ENCODE measurements at regions not wholly inside any gene's neighbourhood (a gene's known extent, or its start where the extent isn't known, plus 50 kb on each side); places are given as distances from the start of the nearest gene placed in this dataset.
A peak's percentile ranks its signal among the peaks of the same experiment; 100 is the strongest.
"Not testable (repeated sequence)": the region's sequence is repeated elsewhere in the genome, so short reads cannot be mapped to it uniquely, and the experiment has no call there.

DNA sequence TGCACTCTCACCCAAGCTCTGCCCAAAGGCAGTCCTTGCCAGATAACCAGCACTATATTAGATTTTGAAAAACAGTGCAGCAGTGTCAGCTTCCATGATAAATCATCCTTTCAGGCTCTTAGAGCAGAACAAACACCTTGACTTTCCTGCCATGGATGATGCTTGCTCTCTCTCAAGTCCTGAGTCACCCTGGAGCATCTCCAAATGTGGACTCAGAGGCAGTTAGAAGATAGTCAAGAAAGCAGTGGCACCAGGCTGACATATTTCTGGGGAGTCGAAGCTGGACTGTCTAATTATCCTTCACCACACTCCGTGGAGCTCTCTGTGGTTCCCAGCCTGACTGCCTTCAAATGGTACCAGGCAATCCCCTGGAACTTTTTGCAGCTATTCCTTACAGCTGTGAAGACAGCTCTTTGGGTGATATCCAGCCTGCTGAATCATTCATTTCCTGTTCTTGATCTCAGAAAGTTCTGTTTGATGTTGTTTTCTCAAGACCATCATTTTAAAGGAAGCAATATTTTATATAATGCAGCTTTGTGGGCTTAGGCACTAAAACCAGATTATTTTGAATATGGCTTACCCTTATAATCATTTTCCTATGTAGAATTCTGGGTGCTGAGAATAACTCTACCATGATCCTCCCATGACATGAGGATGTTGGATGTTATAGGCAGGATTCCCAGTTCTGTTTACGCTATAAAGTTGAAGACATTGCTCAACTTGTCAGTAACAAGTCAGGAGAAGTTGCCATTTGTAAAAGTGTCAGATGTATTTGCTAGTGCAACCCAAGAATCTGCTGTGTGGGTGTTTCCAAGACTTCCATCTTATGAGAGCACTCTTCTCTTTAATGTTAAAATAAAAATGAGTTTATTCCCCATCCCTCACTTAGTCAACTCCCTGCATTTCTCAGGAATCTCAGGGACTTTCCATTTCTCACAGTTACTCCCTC is 233.8 kb downstream of the C7orf25 start:
- peak; percentile 51 for DNase-seq

DNA sequence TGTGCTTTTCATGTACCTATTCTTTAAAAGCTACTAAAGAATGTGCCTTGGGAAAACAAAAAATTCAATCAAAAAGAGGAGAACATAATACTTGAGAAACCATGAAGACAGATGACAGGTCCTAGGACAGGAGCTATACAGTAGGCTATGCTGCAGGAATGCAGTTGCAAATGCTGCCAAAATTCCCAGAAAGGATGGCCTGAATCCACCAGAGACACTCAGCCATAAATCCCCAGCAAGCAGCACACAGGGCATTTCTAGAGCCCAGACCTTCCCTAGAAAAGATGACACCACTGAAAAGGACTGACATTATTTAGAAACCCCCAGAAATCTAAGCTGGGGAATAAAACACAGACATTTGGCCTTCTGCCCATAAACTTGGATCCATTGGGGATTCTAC is 237.3 kb downstream of the C7orf25 start:
- no peak for DNase-seq

DNA sequence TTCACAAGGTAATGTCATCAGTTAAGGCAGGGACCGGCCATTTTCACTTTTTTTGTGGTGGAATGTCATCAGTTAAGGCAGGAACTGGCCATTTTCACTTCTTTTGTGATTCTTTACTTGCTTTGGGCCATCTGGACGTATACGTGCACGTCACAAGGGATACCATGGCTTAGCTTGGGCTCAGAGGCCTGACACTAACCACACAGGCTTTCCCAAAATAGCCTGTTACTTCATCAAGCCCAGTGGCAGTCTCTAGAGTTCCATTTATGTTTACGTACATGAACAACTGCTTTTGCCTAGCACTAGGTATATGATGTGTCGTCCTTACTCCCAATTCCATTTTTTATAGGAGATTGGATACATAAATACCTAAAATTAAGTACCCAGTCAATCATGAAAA is 237.9 kb downstream of the C7orf25 start:
- no peak for DNase-seq

DNA sequence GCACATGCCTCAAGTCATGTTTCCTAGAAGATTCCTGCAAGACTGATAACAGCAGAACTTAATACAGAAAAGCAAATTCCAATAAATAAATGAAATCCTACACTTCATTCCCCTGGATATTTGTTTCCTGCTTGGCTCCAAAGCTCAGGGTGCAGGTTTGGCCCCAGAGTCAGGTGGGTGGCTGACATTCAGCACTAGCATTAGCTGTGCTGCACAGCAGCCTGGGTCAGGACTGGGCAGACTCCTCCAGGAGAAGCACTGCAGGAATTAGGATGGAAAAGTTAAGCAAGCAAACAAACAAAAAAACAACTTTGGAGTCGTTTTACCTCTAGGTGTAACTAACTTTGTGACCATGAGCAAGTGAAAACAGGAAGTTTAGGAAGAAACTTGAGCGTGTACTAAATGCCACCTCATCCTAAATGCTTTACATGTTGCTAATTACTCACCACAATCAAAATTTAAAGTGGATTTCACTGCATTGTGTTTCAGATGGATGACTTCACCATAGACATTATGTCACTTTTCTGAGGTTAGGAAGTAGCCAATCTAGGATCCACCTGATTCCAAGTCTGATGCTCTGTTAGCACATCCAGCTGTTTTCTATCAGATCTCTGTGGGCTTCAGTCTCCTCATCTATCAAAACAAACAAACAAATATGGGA is 239.4 kb downstream of the C7orf25 start:
- DNase-seq, result no peak

DNA sequence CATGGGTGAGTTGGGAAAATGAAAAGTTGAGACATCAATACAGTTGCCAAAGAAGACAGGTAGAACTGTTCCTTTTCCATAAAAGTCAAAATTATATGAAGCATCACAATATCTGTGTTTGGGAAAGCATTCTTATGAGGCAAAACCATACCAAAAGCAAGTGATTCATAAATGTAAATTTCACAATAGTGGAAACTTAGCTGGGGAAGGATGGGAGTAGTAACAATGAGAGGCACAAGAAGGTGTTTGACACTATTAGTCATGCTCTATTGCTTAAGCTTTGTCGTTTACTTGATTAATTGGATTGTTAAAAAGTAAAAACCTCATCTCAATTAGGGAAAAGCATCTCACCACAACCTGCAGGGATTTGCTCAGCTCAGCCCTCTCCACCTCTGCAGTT is 240.2 kb downstream of the C7orf25 start:
- DNase-seq, result no peak

DNA sequence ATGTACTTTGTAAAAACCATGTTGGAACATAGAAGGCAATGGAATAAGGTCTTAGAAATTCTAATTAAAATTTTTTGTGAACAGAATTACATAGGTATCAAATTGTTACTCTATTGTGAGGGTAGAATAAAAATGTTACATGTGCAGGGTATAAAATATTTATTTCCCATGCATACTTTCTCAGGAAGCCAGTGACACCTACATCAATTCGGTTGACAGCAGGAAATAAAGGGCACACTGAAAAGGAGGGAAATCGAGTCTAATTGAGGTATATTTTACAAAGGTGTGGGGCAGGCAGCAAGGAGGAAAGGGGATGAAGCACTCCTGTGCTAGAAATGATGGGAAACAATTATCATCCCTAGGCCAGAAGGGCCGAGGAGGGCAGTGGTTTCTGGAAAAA is 244.9 kb downstream of the C7orf25 start:
- no peak for DNase-seq

DNA sequence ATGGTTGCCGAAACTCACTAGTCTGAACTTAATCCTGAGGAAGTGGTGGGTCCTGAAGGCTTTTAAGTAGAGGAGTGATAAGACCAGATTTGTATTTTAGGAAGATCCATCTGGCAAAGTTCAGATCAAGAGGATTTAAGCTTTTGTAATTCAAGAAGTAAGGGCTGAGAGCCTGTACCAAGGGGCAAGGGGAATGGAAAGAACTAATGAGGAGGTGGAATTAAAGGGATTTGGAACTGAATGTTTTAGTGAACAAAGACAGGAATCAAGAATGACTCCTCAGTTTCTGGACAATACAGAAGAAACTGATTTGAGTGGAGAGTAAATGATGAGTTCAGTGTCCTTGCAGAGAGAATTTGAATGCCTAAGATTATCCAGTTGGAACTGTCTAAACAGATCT is 249.0 kb downstream of the C7orf25 start:
- DNase-seq, result no peak

DNA sequence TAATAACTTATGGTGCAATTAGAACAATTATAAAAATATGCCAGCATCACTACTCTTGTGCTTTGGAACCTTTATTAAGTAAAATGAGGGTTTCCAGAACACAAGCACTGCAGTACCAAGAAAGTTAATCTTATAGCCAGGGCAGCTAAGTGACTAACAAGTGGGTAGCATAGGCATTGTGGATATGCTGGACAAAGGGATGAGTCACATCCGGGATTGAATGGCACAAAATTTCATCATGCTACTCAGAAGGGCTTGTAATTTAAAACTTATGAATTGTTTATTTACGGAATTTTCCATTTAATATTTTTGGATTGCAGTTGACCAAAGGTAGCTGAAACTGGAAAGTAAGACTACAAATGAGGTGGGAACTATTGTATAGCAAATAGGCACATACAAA is 250.6 kb downstream of the C7orf25 start:
- DNase-seq, result no peak

DNA sequence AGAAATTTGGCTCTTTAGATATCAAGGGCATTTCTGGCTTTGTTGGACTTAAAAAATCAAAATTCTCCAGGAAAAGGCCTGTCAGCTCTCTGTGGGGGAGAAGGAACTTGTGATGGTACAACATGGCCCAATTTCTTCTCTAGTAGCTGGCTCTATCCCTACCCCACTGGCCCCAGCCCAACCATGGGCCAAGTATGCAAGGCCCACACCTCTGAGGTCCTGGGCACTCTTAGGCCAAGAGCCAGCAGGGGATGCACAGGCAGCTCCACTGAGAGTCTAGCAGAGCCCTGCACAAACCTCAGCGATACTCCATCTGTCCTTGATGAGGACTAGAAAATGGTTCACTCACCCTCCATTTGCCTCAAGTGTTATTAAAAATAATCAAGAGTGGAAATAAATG is 261.2 kb downstream of the C7orf25 start:
- DNase-seq, result no peak

DNA sequence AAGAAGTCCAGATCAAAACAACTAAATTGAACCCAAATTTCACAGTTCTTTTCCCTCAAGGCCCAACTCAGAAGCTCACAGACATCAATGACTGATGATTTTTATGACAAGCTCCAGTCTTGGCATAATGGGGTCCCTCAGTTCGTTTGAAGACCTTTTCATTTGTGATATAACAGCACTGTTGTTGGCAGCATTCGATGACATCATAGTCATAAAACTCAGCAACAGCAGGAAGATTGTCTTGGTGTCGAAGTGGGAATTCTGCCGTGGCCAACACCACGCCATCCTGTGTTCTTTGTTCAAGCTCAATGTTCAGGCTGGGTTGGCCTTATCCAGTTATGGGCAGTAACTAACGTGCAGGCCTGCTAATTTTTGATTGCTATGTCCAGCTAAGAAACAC is 261.7 kb downstream of the C7orf25 start:
- DNase-seq, result no peak

DNA sequence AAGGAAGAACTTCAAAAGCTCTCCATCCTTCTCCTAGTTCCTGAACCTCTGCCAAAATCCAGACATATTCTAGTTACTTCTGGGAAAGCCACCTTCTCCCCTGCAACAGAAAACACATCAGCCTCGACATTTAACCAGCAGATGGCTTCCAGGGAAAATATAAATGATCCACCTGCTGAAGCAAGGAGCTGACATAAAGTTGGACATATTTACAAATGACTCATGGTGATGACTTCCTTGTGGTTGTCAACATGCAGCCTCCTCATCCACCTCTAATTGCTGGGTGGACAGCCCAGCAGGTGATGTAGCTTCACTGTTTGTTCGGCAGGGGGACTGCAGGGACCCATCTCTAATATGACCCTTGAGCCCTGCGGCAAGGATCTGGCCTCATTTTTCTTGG is 266.0 kb downstream of the C7orf25 start:
- DNase-seq, result no peak

DNA sequence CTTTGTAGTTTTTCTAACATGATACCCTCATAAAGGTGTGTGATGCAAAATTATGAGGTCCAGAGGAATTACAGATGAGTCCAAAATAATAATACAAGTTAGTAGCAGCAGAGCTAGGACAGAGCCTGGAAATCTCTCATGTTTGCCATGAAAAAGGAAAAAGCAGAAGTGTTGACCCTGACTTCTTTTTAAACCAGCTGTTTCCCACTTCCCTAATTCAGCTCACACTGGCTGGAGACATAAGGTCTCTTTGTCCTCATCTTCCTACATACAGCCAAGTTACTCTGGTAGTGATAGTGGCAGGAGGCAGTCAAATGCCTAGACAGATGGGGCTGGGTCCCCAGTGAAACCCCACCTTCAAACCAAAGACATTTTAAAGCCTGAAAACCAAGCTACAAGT is 269.2 kb downstream of the C7orf25 start:
- DNase-seq, result no peak

DNA sequence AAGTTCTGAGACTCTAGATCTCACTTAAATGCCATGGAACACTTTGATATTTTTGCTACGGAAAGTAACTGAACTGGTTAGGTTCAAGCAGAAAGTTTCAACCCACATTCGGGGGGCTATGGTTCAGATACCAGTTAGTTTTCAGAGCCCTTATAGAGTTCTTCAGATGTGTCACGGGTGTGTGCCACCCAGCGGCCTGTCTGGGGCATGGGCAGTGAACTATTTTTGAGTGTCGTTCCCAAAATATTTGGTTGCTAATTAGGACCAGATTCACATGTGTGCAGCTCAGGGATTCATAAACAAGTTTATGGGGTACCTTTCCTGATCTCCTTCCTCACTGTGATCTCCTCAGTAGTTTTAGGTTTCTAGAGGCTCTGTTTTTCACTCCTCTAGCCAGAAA is 271.9 kb downstream of the C7orf25 start:
- no peak for DNase-seq

DNA sequence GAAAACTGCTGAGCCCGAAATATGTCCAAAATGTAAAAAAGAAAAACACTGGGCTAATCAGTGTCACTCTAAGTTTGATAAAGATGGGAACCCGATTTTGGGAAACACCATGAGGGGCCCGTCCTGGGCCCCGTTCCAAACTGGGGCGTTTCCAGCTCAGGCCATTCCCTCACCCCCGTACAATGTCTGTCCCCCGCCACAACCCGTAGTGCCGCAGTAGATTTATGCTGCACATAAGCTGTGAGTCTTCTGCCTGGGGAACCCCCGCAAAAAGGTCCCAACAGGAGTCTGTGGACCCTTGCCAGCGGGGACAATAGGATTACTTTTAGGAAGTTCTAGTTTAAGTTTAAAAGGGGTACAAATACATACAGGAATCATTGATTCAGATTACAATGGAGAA is 275.5 kb downstream of the C7orf25 start:
- DNase-seq, result not testable (repeated sequence)

DNA sequence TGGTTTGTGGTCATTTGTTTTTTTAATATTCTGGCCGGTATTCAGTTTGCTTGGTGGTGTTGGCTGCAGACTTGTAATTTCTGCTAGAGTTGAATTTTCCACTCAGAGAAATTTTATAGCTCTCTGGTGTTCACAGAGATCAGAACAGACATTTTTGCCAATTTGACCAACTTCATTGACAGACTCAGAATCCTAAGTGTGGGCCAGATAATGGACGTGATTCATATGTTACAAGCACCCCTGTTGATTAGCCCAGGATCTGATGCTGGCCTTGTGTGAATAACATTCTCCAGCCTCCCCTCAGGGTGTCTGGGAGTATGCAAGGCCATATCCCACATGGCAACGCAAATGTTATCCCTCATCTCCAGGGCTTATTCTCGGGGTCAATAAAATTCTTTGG is 283.8 kb downstream of the C7orf25 start:
- DNase-seq, result no peak

DNA sequence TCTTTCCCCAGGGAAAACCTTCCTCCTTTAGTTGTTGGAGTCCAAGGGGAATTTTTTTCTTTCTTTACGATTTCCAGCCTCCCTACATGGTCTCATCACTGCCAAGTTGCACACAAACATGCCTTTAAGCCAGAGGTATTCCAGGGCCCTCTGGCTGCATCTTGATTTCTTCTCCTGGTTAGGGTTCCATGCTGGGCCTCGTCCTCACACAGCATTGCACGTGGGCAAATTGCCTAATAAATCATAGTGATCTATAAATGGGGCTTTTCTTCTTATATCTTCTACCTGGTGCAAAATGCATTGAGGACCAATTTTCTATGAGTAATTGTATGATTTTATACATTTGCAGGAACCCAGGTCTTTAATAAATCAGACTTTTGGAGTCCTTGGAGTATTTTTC is 284.2 kb downstream of the C7orf25 start:
- DNase-seq, result no peak

DNA sequence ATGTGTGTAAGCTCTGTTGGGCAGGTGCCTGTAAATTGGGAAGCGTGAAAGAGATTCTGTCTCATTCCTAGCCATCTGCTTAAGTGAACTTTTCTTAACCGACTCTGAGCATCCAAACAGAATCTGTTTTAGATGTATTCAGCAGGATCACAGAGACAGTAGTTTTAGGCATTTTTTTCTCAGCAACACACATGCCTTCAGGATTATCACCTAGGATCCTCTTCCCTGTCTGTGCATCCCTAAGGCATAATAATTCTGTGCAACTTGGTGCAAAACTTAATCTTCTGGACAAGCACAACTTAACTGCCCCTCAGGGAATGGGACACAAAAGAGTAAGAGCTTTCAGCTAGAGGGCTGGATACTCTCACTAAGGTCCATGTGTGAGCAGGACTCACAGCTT is 284.8 kb downstream of the C7orf25 start:
- DNase-seq, result no peak

DNA sequence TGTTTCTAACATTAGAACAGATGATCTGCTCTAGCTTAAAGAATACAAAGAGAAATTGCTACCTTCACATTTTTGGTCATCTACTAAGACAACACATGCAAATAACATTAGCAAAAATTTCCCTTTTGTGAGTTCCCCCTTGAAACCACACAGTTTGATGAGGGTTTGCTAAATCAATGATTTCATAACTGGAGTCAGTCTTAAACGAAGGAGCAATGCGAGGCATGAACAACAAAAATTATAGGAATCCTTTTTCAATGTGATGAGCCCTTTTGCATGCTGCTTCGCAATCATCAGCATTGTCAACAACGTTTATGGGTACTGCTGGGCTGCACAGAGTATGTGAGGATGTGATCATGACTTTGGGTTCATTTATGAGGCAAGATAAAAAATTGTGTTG is 286.4 kb downstream of the C7orf25 start:
- DNase-seq, result no peak

DNA sequence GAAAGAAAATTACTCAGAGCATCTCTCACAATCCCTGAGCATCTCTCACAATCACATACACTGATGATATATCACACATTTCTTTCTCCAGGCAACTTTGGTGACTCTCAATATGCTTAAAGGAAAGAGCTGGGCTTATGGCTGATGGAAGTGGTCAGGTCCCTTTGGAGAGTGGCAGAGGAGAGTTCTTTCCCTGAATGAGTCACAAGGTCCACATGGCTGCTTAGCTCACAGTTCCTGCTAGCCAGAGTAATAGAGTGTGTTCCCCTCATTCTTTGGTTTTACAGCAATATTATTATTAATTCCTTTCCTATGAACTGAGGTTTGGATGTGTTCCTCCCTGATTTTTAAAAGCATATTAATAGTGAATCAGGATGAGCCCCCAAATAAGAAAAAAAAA is 287.4 kb downstream of the C7orf25 start:
- DNase-seq, result no peak

DNA sequence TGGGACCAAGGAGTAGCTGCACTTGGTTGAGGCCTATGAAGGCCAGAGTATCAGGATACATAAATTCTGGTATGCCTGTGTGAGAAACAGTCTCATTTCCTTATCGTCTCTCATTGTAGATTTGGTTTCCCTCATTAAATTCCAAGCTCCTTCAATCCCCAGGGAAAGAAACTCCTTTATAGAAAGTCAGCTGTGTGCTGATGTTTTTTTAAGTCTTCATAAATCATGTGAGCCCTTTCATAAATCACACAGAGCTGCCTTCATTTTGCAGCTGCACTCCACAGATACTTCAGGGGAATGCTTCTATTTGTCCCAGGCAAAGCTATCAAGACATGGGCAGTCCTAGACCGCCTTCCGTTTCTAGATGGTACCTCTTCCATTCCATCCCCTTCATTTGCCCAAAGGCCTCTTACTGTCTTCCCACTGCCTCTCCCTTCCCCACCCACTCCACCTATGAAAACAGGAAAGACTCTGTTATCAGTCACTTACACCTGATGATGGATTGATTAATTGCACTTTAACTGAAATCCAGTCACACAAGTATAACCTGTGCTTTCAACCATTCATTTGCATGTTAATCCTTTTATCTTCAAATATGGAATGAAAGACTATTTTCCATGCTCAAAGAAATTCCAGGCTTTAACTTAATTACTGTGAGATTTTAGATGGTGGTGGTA is 290.2 kb downstream of the C7orf25 start:
- DNase-seq, result no peak

DNA sequence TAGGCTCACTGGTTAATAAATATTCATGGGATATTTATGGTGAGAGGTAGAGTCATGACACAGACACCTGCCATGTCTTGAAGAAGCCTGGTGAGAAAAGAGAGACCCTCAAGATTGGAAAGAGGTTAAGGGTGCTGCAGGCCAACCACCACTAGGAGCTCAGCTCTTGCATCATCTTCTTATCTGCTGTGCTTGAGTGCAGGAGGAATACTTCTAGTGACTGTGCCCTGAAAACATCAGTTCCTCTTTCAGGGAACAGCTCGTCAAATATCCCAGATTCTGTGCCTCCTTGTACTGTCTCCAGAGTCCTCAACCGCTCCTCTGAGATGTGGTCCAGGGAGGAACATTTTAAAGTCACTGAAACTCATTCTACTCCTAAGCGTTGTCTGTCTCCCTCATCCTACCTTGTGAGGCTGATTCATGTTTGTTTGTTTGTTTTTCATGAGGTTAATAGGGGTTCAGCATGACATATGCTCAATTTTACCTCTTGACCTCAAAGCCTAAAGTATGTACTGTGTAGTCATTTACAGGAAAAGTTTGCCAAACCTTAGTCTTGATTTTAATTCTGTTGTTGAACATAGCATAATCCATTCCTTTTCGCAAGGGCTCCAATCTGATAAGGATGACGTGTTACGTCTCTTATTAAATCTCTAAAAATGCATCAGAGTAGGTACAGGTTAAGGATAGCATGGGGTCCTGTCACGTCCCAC is 293.1 kb downstream of the C7orf25 start:
- no peak for DNase-seq

DNA sequence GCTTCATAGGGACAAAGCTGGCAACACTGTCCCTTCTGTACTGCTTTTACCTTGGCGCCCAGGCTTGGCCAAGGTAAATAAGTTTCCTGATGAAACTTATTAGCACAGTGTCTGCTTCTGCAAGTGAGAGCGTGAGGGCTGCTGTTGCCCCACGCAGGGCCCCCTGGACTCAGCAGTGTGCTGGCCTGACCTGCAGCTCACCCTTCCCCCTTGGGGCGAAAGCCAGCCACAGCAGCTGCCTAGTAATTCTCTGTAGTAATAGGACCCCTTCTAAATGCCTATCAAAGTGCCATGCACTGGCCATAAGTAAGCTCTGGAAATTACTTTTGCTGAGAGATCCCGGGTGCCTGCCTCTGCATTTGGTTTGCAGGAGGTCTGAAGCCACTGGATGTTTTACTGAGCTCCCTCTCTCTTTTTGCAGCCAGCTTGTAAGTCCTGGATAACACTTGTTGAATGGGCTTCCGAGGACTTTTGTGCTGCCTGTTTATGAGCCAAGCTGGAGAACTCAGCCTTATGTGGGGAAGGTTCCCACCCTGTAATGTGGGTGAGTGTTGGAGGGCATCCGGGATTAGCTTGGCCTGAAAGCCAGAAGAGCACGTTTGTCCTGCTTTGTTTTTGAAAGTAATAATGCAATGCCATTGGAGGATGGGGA is 293.9 kb downstream of the C7orf25 start:
- no peak for DNase-seq
